DMS114 treated with DMSO at 0.1 percent for 48 hours (cell line): ENCODE measurements at regions not wholly inside any gene's neighbourhood (a gene's known extent, or its start where the extent isn't known, plus 50 kb on each side); places are given as distances from the start of the nearest gene placed in this dataset.
"Not testable (repeated sequence)": the region's sequence is repeated elsewhere in the genome, so short reads cannot be mapped to it uniquely, and the experiment has no call there.

Experiments
- DNase-seq: peaks from one replicate; lab custom pipeline; 2025; ENCODE audit not compliant: unreplicated experiment; lab: John Stamatoyannopoulos, UW

- no peak for DNase-seq
These were observed 88.1 kb downstream of the DACT1 start for GRCh38 chr14:58725871-58726270.

GRCh38 chr14:58730792-58731464 lies 93.2 kb downstream of the DACT1 start:
- no peak for DNase-seq

- no peak for DNase-seq
These were observed 93.9 kb downstream of the DACT1 start for GRCh38 chr14:58731465-58732293.

GRCh38 chr14:58732387-58732786 lies 94.6 kb downstream of the DACT1 start:
- no peak for DNase-seq

GRCh38 chr14:58733451-58734208 lies 95.9 kb downstream of the DACT1 start:
- DNase-seq = no peak

- DNase-seq = no peak
These were observed 97.8 kb downstream of the DACT1 start for GRCh38 chr14:58735596-58735995.

- no peak for DNase-seq
These were observed 98.8 kb downstream of the DACT1 start for GRCh38 chr14:58736606-58737005.

- DNase-seq = no peak
These were observed 99.7 kb downstream of the DACT1 start for GRCh38 chr14:58737511-58737910.

GRCh38 chr14:58738189-58738836 lies 100.6 kb downstream of the DACT1 start:
- DNase-seq = no peak

- DNase-seq = no peak
These were observed 101.1 kb downstream of the DACT1 start for GRCh38 chr14:58738876-58739275.

- DNase-seq = no peak
These were observed 101.9 kb downstream of the DACT1 start for GRCh38 chr14:58739674-58740073.

- DNase-seq = no peak
These were observed 102.7 kb downstream of the DACT1 start for GRCh38 chr14:58740379-58740935.

- no peak for DNase-seq
These were observed 107.1 kb downstream of the DACT1 start for GRCh38 chr14:58744801-58745394.

GRCh38 chr14:58746261-58746660 lies 108.5 kb downstream of the DACT1 start:
- no peak for DNase-seq

- DNase-seq = no peak
These were observed 108.9 kb downstream of the DACT1 start for GRCh38 chr14:58746701-58747100.

GRCh38 chr14:58747181-58747580 lies 109.4 kb downstream of the DACT1 start:
- no peak for DNase-seq

GRCh38 chr14:58748251-58748650 lies 110.5 kb downstream of the DACT1 start:
- DNase-seq = not testable (repeated sequence)

GRCh38 chr14:58749066-58749669 lies 111.4 kb downstream of the DACT1 start:
- DNase-seq = no peak

GRCh38 chr14:58750321-58751269 lies 112.8 kb downstream of the DACT1 start:
- DNase-seq = no peak
